RPMI7951 (cell line): ENCODE measurements at regions not wholly inside any gene's neighbourhood (a gene's known extent, or its start where the extent isn't known, plus 50 kb on each side); places are given as distances from the start of the nearest gene placed in this dataset.
"Not testable (repeated sequence)": the region's sequence is repeated elsewhere in the genome, so short reads cannot be mapped to it uniquely, and the experiment has no call there.

Source experiments
- DNase-seq: peaks from one replicate; pipeline ENCODE4 v3.0.0-alpha.2; 2012; ENCODE audit warnings: low read depth

DNA sequence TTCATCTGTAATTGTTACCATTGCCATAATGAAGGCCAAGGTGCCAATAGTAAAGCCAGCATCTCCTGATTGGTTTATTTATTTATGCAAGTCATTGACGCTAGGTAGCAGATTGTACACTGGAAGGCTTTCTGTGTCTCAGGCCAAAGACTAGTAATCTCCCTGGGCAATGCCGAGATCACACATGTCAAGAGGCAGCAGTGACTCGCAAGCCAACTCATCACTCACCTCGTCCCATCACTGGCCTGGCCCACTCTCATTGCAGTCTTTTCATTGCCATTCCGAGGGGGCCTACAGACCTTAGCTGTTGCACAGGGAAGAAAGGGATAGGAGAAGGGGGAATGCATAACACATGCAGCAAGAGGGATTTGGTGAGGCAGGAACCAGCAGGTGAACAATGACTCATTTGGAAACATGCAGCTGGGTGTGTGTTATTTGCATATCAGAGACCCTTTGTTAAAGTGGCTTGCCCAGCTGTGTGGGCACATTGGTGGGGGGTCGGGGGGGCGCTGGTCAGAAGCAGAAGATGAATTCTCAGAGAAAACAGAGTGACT is 448.7 kb upstream of the HNRNPA3 start:
- no peak for DNase-seq

DNA sequence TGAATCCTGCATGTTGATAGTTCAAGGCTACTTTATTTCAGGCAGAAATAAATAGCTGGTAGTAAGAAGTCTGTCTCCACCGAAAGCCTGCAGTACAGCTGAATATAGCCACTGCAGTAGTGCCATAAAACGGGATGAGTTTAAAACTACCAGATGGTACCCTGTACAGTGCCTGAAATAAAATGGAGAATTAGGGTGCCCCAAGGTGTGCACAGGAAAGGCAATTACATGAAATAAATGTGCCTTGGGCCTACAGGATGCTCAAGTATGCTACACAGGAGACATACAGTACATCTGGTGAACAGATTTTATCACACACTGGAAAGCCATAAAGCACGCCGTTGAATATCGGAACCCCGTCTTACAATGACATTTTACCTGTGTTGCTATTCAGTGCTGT is 447.7 kb upstream of the HNRNPA3 start:
- no peak for DNase-seq

DNA sequence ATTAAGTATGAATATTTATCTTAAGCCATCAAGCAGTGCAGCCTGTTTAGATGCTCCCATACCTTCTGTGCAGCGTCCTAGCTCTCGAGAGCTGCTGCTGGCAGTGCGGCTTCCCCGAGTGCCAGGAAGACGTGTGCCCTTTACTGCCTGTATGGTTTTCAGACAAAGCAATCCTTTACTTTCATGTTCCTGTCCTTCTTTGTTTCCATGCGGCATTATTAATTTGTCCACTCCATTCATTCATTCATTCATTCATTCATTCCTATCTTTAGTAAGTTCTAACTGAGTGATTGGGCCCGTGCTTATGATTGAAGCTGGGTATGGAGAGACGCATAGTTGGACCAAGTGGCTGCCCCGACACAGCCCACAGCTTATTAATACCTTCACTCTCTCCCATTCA is 446.6 kb upstream of the HNRNPA3 start:
- no peak for DNase-seq

DNA sequence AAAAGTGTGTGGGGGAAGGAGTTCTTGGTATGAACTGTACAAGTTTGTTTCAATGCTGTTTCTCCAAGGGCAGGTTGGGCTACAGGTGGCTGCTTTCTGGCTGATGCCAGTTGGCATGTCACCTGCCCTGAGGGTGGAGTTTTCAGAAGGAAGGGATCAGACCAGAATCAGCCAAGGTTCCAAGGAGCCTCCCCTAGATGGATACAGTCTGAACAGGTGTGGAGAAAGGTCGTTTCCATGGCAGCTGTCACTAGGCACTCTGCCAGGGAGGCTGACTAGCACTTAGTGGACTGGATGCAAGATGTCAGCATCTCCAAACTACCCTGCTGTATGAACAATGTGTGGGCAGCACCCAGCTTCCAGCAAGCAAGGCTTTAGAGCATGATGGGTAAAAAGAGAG is 444.4 kb upstream of the HNRNPA3 start:
- DNase-seq: no peak

DNA sequence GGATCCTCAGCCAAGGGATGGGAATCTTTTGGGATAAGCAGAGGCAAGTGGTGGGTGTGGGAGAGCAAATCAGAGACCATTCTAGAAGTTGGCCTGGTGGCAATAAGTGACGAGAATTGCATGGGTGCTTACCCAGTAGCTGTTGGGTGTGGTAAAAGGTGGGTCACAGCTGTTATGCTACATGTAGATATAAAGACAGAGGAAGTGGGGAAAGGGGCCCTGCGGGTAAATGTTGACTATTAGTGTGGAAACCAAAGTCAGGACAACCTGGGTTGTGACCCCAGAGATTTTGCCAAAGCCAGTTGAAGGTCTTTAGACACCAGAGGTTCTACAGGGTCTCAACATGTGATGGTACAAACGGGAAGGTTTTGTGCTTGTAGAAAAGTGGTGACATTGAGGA is 443.6 kb upstream of the HNRNPA3 start:
- no peak for DNase-seq

DNA sequence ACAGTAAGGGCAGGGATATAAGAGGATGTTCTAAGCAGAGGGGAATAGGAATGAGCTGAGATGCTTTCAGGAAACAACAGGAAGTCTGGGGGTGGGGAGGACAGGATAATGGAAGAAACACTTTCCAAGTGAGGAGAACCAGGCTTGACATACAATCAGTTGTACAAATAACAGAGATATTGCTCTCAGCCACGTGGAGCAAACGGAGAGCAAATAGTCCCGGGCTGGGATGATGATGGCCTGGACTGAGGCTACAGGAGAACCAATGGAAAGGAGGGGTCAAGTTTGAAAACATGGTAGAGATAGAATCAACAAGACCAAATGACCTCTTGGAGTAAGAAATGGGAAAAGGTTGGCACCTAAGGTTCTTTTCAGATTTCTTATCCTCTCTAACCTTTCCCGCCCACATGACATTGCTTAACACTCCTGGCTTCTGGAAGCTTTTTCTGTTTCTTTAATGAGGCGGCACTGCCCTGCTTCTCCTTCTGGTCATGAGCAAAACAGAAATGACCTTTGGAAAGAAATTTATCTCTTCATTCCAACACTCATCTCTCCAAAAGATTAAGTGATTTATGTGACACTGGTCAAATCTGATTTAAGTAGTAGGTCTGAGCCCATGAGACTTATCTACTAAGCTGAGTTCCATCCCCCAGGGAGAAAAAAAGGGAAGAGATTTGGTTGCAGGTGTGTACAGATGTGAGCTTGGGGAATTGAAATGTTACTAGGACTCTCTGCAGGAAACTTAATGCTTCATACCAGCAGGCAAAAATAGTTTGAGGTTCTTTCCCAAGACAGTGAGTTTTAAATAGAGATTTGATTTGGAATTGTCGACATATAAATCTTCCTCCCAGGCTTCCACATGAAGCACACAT is 442.9 kb upstream of the HNRNPA3 start:
- no peak for DNase-seq

DNA sequence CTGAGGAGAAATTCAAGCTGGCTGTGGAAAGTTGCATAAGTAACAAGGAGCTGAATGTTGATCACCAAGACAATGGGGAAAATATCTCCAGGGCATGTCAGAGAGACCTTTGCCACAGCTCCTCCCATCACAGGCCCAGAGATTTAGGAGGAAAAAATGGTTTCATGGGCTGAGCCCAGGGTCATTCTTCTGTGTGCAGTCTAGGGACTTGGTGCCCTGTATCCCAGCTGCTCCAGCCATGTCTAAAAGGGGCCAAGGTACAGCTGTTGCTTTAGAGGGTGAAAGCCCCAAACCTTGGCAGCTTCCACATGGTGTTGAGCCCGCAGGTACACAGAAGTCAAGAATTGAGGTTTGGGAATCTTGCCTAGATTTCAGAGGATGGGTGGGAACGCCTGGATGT is 439.8 kb upstream of the HNRNPA3 start:
- no peak for DNase-seq

DNA sequence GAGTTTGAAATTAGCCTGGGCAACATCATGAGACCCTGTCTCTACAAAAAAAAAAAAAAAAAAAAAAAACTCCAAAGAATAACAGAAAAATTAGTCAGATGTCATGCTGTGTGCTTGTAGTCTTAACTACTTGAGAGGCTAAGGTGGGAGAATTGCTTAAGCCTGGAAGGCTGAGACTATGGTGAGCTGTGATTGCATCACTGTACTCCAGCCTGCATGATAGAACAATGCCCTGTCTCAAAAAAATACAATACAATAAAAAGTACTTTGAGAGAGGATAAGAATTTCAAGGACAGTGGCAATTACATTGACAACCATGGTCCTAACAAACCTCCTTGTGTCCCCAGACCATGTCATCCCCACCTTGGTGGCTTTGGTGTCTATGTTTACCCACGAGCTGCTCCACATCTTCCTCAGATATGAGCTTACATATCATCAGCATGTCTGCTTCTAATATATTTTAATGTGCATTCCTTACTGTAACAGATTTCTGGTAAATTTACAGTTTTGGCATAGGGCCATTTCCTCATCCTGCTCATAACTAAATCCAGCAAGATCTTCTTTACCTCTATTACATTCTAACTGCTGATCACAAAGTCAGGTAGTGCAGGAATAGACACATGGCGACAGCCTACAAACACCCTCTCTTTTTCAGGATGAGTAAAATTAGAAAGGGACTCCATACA is 437.7 kb upstream of the HNRNPA3 start:
- no peak for DNase-seq

DNA sequence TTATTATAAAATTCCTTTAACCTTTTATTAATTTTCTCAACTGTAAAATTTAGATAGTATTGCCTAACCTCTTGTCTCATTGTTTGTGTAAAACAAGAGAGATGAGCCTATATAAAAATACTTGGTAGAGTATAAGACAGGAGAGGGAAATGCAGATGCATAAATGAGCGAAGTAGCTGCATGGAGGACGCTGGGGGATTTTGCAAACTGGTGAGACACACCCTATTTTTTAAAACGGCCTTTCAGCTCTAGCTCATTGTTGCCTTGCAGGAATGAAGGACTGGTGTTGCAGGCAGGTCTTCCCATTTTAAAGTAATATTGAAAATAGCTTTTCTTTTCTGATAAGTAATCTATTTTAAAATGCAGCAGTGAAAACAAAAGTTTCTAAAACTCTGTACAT is 435.3 kb upstream of the HNRNPA3 start:
- no peak for DNase-seq

DNA sequence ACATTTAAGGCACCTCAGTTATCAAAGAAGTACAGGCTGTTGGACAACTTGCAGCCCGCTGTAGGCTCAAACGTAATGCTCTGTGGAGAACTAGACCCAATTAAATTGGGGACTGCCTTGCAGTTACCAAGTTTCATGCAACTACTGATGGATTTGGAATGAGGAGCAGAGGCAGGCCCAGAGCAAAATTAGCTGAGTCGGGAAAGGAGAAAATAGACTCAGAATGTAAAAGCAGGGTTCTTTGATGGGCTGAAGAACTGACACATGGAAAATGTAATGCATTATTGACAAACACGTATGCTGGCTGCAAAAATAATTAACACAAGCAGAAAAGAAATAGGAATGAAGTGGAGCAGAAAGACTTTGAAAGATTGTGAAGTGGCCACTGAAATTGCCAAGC is 432.7 kb upstream of the HNRNPA3 start:
- DNase-seq: no peak

DNA sequence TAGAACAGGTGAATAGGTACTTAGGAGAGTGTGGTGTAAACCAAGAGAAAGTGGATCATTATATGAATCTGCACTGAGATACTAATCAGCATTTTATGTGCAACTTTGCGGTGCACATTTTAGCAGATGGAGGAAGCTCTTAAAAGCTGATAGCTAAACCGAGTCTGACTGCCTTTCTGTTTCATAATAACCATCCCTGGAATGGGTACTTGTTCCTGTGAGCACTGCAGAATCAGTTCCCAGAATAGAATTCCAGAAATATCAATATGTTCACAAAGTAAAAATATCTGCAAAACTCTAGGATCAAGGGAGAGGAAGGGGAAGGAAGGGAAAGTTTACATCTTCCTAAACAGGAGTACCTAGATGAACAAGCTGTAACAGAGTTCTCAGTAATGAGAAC is 432.2 kb upstream of the HNRNPA3 start:
- DNase-seq: no peak

DNA sequence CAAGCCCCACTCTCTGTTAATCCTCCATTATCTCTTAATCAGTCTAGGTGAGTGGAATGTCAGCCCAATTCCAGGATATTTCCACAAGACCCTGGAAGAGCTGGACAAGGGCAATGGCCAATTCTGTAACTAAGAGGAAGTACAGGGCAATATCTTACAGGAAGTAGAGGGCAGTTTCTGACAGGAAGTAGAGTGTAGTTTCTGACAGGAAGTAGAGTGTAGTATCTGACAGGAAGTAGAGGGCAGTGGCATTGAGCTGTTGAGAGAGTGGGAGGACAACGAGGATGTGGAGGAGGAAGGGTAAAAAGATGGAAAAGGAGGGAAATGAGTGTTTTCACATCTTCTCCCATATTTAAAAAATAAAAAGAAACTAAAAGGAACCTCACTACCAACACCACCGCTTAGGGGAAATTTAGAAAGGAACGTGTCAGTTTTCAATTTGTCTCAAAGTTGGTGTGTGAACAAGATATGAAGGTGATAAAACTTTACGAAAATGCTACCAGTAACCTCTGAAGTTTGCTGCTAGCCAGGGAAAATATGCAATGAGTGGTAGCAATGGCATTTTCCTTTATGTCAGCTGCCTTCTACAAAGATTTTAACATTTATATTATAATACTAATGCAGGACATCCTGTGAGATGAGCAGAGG is 430.9 kb upstream of the HNRNPA3 start:
- no peak for DNase-seq

DNA sequence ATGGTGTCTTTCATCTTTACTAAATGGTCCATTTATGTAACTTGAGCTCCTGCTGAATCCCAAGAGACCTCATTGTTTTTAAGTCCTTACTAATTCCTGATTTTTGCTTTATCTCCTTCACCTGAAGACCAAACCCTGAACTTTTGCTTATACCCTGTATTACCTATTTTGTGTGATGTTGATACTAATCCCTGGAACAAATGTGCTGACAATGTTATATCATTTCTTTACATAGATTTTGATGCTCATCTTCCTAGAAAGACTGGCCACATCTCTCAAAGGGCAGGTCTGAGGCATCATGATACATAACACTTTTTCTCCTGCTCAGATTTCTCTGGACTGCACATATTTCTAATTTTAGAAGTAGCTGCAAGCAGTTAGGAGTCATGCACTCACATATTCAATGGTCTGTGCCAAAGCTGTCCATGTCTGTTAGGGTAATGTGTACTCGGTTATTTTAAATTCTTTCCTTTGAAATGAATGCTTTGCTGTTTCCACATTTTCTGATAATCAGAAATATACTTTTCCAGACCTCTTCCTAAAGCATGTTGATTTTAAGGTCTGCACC is 427.9 kb upstream of the HNRNPA3 start:
- DNase-seq: no peak

DNA sequence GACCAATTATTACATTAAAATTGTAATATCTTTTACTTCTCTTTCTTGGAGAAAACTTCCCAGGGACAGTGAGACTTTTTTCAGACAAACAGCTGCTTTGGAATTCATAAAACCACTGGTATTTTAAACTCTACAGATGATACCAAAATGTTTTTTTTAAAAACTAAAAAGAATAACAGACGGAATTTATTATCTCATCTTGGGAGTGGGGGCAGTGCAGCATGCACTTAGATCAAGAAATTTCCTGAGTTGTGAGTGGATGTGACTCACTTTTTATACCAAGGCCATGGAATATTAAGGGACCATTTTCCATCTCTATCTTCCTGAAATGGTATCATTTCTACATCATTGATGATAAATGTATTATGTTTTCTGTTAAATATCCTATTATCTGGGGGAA is 422.8 kb upstream of the HNRNPA3 start:
- DNase-seq: no peak

DNA sequence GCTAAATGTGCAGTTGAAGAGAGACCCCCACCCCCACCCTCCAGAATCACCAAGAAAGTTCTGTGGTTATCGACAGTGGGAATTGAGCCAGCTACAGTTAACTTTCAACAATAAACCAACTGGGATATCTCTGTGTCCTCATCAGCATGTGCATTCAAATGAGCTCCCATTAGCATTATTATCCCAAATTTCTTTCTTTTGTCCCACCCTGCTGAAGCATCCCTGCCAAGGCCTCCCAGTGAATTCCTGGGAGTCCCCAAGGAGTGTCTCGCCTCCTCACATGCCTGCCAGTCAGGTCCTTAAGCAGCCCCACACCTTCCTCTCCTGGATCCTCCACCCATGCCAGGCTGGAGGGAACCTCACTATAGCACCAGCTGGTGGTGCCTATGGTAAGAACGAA is 422.1 kb upstream of the HNRNPA3 start:
- DNase-seq: no peak

DNA sequence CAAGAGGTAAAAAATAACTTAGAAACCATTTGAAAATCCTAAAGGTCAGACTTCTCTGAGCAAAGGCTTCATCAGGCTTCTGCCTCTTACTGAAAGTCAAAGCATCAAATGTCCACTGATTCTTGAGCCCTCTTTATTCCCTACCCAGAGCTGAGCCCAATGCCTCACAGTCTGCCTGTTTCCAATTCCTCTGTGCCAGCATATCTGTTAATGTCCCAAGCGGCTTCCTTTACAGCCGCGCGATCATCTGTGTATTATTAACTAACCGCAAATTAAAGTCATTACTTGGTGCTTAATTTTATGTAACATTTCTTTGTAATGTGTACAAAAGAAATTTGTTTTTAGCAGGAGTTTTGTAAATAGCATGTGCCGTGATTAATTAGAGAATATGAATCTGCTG is 418.8 kb upstream of the HNRNPA3 start:
- no peak for DNase-seq

DNA sequence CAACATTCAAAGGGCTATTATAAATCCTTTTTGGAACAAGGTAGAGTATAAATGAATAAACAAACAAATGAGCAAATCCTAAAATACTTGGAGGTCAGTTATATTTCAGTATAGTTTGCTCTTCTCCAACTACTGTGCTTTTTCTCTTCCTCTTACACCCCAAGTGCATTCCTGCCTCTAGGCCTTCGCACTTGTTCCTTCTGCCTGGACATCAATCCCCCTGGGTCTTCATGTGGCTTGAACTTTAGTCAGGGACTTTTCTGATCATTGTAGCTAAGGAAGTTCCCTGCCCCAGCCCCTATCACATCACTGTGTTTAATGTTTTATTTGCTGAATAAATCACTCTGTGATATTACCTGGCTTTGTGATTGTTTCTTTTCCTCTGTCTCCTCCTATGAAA is 418.2 kb upstream of the HNRNPA3 start:
- no peak for DNase-seq

DNA sequence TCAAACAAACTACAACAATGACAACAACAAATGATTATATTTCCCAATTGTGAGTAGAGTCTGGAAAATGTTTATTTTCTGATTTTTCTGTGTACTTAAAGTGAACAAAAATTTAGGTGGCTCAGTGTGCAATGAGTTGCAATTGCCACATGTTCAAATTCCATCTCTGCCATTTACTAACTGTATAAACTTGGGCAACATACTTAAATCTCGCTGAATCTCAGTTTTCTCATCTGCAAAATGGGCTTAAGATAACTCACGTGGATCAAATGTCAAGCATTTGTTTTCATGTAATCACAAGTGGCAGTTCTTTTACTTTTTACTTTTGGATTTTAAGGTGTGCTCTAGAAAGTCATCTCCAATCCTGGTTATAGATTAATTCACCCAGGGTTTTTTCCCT is 416.8 kb upstream of the HNRNPA3 start:
- no peak for DNase-seq

DNA sequence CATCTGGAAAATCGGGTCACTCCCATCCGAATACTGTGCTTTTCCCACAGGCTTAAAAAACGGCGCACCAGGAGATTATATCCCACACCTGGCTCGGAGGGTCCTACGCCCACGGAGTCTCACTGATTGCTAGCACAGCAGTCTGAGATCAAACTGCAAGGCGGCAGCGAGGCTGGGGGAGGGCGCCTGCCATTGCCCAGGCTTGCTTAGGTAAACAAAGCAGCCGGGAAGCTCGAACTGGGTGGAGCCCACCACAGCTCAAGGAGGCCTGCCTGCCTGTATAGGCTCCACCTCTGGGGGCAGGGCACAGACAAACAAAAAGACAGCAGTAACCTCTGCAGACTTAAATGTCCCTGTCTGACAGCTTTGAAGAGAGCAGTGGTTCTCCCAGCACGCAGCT is 415.9 kb upstream of the HNRNPA3 start:
- not testable (repeated sequence) for DNase-seq

DNA sequence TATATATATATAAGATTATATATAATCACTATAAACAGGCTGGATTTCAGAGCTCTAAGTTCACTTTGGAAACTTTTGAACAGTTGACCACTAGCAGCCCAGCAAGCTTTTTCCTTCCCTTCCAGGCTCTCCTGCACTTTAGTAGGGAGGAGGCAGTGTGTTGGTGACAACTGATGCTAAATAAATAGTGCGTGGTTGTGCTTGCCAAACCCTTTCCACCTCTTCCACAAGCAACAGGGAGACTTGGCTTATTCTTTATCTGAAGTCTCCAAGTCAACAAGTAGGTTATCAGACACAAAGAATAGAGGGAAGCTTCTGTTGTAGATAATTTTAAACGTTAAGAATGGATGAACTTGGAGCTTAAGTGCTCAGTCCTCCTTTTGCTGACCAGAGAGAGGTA is 408.2 kb upstream of the HNRNPA3 start:
- DNase-seq: no peak

DNA sequence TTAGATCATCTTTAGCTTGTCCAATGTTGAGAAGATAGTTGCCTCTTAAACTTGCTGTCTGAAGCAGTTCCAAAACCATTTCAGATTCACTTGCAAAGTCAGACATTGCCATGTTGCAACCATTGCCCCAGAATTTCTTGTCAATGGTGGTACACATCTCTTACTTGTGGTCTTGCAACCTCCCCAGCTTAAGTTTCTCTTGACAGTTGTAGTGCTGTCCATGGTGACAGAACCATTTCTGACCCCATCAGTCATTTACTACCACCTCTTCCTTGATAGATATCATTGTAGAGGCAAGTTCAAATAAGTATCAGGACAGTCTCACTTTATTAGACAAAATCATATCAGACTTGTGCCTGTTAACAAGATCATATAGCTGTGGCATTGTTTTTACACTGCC is 407.2 kb upstream of the HNRNPA3 start:
- DNase-seq: no peak

DNA sequence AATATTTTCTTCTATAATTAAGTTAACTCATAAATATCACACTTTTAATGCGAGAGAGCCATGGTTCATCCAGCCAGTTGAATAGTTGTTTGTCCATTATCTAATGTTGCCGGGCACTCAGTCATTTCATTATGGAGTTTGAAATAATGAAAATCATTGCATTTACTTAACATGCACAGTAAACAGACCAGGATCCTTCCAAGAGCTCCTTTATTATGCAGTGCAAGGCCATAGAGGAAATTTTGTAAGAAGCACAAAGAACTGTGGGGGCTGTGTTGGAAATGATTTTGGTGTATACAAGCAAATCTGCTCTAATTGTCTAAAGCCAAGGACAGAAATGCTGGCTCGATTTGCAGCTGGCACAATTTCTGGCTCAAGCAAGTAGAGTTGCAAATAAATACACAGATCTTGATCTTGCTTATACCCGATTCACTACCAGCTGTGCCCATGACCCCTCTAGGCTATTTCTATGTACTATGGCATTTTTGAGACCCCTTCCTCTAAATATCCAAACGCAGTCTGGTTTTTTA is 400.3 kb upstream of the HNRNPA3 start:
- DNase-seq: no peak
